Jurkat, Clone E6-1 (cell line): ENCODE measurements at regions not wholly inside any gene's neighbourhood (a gene's known extent, or its start where the extent isn't known, plus 50 kb on each side); places are given as distances from the start of the nearest gene placed in this dataset.

Experiments
- DNase-seq: peaks from one replicate; pipeline ENCODE4 v3.0.0-alpha.2; 2011; ENCODE audit warnings: low read depth, low spot score
- H3K4me3 ChIP-seq: 2 replicates; pipeline ENCODE4 v1.5.1; 2011; ENCODE audit warnings: mild to moderate bottlenecking, low read length, control low read depth, moderate library complexity

DNA sequence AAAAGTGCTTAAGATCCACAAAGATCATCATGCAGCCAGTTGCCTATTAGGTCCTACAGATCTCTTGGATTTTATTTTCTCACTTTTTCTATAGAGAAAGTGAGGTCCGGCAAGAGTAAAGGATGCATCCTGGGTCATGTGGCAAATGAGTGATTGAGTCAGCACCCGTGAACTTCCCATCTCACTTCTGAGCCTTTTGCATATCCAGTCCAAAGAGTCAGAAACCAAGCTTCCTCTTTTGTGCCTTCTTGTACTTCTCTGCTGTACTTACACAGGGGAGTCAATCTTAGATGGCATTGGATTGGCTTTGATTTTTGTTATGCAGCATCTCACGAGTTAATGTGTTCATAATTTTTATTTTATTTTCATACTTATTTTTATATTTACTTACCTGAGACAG lies 114.2 kb upstream of the IRX5 start:
- DNase-seq: no peak

DNA sequence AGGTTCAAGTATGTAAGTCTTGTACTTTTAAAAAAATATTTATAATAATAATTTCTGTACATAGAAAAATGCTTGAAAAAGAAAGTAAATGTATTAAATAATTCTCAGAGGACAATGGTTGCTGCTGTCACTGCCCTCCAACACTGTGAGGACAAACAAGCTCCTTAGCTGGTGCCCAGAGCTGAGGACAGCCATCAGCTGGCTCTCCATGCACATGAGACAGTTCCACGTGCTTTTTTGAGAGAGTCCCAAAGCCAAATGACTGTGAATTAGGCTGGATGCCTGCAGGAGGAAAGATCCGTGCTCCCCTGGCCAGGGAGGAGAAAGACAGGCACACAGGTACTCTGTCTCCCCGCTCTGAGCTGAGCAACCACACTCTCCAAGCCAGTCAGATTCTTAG lies 115.5 kb upstream of the IRX5 start:
- no peak for DNase-seq

More for the DNA sequence above, 114.2 kb upstream of the IRX5 start:
- no peak overlapping the region for H3K4me3 ChIP-seq

DNA sequence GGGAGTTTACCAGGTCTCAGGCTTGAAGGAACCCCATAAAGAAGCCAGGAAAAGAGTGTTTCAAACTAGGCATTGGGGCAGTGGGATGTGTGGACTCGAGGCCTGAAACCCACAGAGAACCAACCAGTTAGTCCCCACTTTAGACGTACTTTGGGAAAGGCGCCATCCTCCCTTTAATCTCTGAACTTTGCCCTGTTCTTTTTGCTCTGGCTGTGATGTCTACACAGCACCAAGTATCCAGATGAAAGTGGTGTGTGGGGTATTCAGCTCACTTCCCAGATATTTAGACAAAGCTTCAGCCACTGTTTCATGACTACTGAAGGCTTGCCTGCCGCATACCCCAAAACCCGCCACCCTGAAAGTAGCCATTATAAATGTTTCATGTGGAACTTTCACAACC lies 116.9 kb upstream of the IRX5 start:
- no peak for DNase-seq
- H3K4me3 ChIP-seq: no peak overlapping the region

More for the DNA sequence above, 115.5 kb upstream of the IRX5 start:
- no peak overlapping the region for H3K4me3 ChIP-seq

DNA sequence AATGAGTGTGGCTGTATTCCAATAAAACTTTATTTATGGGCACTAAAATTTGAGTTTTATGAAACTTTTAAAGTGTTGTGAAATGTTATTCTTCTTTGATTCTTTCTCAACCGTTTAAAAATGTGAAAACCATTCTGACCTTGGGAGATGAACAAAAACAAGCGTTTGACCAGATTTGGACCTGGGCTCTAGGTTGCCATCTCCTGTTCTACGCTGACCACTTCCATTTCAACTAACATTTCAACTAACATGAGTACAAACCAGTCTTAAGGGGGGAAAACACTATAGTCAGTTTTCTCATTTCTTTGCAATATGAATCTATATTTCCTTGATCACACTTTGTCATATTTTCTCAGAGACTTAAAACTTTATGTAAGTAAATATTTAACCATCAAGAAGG lies 118.4 kb upstream of the IRX5 start:
- DNase-seq: no peak

DNA sequence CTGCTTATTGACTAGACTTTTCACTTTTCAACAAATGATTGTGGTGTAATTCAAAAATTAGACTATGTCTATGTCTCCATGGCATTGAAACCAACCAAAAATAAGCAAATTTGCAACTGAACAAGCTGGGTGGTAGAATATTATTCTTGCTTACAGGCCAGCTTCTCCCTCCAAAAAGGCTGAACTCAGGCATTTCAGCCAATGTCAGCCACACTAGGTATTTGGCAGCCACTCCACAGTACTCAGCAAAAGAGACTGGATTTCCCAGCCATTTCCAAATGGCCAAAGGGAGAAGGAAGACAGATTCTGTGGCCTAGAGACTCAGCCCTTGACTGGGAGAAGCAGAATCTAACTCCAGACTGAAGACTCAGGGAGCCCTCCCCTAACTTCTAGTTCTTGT lies 121.8 kb upstream of the IRX5 start:
- DNase-seq: no peak
- no peak overlapping the region for H3K4me3 ChIP-seq

More for the DNA sequence above, 118.4 kb upstream of the IRX5 start:
- H3K4me3 ChIP-seq: no peak overlapping the region

DNA sequence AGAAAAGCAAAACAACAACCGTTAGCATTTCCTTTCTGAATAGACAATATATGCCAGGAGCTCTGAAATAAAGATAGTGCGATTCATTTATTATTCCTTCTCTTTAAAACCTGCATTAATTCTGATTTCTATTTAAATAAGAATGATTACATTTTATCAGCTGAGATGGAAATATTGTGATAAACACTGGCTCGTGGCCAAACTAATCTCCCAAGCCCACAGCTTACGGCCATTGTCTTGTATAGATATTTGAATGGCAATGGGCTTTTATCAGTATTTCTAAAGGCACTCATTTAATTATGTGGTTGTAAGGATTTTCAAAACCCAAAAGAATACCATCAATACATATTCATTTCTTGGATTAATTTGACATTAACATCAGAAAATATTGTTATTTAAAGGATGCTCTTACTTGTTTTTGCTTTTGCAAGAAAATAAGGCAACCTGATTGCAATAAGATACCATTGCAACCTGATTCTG lies 123.7 kb upstream of the IRX5 start:
- no peak for DNase-seq
- H3K4me3 ChIP-seq: no peak overlapping the region

DNA sequence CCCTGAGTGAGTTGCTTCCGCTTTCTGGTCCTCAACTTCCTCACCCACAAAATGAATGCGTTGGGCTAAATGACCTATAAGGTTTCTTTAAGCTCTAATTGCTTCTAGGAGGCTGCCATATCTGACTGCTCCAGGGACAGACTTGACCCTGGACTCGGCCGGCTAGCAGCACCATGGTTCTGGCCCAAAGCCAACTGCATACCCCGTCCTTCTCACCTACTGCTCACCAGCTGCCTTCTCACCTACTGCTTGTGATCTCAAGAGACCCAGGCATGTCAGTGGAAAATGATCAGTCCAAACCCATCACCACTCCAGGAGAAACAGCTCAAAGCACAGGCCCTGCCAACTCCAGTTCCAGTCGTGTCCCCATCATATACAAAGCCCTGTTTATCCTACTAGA lies 124.3 kb upstream of the IRX5 start:
- DNase-seq: no peak
- H3K4me3 ChIP-seq: no peak overlapping the region

DNA sequence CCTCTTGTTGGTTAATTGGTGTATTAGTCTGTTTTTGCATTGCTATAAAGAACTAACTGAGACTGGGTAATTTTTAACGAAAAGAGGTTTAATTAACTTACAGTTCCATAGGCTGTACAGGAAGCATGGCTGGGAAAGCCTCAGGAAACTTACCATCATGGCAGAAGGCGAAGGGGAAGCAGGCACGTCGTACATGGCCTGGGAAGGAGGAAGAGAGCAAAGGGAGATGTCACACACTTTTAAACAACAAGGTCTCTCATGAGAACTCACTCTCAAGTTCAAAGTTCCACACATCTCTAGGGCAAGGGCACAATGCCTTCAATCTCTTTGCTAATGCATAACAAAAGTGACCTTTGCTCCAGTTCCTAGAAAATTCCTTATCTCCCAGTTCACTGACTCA lies 125.0 kb upstream of the IRX5 start:
- H3K4me3 ChIP-seq: no peak overlapping the region
- DNase-seq: no peak

DNA sequence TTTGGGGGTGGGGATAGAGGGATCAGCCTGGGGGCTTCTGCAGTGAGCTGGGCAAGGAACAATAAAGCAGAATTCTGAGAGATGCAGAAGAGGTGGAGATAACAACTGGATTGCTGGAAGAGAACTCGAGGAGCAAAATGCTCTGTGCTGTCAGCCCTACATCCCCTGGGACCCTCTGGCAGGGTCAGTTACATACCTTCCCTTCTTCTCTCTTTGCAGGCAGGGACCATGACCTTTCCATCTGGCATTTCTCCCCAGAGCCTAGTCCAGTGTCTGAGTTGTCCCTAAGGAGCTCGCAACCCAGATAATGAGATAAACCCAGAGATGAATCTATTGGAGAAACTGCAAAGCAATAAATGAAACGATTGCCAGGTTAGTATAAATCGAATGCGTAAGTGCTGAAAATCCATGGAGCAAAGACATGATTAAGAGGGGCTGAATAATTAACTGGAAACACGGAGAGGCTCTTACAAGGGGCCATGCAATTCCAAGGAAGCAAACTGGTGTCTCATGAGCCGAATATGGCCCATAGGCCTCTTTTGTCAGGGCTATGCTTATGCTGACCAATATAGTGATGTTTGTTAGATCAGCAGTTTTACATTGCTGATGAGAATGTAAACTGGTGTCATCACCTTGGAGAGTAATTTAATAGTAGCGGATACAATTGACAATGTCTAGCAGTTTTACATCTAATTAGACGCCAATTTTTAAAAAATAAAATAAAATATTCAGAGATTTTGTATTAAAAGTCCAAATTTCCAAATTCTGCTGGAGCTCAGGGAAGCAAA lies 129.4 kb upstream of the IRX5 start:
- no peak overlapping the region for H3K4me3 ChIP-seq

DNA sequence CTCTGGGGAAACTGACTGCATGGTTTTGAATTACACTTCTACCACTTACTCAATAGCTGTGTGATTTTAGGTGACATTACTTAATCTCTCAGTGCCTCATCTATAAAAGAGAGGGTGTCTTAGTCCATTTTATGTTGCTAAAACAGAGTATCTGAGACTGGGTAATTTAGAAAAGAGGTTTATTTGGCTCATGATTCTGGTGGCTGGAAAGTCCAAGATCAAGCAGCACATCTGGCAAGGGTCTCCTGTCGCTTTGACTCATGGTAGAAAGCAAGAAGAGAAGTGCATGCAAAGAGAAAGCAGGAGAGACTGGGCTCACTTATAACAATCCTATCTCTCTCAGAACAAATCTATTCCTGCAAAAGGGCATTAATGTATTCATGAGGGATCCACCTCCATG lies 132.4 kb upstream of the IRX5 start:
- no peak overlapping the region for H3K4me3 ChIP-seq
- DNase-seq: no peak

More for the DNA sequence above, 129.4 kb upstream of the IRX5 start:
- DNase-seq: no peak

DNA sequence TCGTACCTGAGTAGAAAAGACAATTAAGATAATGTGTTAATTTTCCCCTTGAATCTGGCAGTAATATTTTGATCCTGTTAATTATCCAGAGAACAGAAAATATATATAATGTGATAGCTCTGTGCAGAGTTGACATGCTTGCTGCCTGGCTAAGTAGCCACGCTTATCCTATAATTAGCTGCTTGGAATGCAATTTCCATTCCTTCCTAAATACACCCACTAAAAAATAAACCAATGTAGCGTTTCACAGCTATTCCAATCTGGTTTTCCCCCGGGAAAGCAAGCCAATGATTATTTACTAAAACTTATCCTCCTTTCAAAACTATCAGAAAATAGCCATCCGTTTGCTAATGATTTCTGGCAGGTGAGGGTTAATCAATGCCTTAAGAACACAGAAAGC lies 134.5 kb upstream of the IRX5 start:
- no peak for DNase-seq
- no peak overlapping the region for H3K4me3 ChIP-seq

DNA sequence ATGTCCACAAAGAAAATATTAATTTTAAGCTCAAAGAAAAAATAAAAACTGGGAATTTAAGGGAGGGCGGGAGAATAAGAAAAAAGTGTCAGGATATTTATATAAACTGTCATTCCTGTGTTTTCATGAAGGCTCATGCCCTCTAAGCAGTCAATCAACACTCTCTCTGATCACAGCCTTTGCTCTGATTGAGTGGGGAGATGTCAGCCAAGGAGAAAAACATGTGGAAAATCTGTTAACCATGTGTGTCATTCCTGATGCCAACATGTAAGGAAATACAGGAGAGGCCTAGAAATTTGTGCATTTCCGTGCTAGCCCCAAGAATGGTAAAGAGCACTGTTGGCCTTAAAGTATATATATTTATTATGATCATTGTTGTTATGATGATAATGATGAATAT lies 137.9 kb upstream of the IRX5 start:
- H3K4me3 ChIP-seq: no peak overlapping the region
- no peak for DNase-seq

DNA sequence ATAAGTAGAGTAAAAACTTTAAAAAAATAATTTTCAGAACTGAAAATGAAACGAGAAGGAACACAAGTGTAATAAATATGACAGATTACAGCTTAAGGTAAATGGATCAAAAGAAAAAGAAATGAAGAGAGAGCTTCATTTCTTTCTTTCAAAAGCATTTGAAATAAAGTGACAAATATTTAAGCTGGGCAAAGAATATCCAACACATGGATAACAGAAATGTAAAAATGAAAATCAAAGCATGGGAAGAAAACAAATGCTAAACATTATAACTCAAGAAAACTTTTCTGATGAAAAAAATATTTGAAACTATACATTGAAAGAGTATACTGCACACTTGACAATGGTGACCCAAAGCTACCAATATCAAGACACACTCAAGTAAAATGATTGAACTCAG lies 143.6 kb upstream of the IRX5 start:
- DNase-seq: no peak
- H3K4me3 ChIP-seq: no peak overlapping the region

DNA sequence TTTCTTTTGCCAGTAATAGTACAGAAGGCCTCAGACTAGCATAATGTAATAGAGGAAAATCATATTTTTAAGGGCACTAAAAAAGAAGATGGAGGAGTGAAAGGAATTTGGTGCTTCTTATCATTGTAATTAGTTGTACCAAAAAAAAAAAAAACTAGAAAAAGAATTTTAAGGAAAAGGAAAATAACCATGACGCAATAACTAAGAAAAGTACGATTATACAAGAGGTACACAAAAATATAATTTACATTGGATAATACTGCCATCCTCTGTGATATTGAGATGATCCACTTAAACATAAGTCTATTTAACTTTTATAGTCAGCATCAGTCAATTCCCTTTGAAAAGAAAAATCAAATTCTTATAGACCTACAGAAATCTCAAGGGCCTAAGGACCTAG lies 146.7 kb upstream of the IRX5 start:
- no peak for DNase-seq
- H3K4me3 ChIP-seq: no peak overlapping the region

DNA sequence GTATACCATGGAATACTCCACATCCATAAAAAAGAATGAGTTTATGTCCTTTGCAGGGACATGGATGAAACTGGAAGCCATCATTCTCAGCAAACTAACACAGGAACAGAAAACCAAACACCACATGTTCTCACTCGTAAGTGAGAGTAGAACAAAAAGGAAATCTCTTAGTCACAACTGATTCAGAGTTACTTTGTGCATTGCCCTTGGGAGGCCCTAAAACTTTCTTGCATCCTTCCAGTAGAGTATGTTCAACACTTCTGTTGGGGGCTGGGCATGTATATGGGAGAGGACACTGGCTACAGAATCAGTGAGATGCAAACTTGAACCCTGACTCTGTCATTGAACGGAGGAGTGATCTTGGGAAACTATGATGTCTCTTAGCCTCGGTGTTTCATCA lies 147.4 kb upstream of the IRX5 start:
- no peak overlapping the region for H3K4me3 ChIP-seq
- DNase-seq: no peak

DNA sequence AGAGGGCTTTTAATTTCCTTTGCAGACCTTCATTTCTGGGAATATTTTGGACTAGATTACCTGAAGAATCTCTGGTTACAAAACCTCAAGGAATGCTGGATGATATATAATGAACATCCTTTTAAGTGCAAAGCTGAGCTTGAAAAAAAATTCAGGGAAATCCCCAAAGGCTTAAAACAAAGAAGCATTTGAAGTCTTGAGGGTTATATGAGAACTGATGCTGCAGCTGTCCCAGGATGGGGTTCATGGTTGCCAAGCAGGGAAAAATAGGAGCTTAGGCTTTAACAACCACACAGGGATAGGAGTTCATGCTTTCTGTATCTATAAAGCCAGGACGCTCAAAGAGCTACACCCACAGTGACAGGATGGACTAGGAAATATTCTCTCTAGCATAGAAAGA lies 150.4 kb upstream of the IRX5 start:
- H3K4me3 ChIP-seq: no peak overlapping the region
- no peak for DNase-seq

DNA sequence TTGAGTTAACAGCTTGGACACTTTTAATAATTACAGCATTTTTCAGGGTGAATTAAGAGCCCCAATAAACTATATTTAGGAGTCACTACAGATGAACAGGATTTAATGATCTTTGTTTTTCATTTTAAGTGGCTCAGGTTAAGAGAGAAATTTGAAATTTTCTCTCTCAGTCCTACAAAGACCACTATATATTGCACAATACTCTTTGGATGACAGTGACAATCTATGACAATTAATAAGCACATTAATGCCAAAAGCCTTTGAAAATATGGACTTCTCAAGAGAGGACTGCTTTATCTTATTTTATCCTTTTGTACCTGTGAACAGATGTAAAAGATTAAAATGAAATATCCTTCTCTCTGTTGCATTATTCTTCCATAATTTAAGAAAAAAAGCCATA lies 151.1 kb upstream of the IRX5 start:
- no peak for DNase-seq
- no peak overlapping the region for H3K4me3 ChIP-seq

DNA sequence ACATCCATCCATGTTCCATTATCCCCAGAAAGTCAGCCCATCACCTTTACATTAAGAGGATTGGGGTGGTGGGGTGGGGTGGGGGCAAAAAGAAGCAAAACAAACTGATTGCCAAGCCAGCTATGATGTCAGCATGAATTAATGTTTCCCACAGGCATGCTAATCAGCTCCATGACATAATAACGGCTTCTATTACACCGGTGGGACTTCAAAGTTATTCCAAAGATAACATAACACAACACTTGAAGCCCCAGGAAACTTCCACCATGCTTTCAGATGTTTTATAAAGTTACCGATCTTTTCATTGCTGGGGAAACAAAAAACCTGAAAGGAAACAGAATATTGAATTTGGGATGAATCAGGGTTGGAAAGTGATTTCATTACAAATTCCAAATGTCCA lies 155.9 kb upstream of the IRX5 start:
- no peak for DNase-seq
- no peak overlapping the region for H3K4me3 ChIP-seq

DNA sequence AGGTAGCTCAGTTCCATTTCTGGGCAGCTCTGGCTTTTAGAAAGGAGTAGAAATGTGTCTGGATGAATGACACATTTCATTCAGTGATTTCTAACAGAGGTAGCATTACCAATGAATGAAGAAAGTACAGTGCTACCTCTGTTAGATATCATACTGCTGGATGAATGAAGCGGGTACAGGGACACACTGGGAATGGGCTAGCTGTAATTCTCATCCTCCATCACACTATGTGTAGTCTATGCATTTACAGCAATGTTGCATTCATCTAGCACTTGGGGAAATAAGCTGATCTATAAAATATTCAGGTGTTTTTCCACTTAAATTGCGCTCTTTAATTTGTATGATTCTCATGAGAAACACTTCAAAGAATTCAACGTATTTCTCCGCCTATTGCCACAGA lies 158.3 kb upstream of the IRX5 start:
- no peak for DNase-seq
- H3K4me3 ChIP-seq: no peak overlapping the region

DNA sequence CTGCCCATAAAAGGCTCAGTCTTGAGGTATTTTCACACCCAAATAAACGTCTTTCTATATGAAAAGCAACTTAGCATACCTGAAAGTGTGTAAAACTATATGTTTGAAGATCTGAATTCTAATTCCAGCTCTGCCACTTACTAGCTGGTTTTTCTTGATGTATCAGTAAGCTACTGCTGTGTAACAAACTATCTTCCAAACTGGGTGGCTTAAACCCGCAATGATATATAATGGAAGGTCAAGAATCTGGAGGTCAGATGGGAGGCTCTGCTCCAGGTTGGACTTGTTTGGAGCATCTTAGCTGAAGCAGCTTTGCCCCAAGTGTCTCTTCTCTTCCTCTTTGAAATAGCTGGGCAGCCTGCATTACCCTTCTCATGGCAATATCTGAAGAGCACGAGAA lies 164.3 kb upstream of the IRX5 start:
- H3K4me3 ChIP-seq: no peak overlapping the region
- DNase-seq: no peak

DNA sequence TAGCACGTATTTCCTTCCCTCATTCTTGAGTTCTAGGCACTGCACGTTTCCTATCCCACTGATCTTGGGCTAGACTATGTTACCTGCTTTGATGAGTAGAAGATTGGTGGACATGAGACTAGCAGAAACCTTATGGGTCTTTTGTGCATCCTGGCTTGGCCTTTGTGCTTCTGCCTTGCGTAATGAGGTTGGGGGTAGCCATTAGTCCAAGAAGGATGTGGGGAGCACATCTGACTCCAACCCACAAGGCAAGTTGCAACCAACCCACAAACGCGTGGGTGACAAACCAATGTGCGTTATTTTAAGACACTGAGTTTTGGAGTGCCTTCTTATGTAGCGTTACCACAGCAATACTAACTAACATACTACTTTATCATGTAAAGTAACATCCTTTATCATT lies 180.4 kb upstream of the IRX5 start:
- DNase-seq: peak; percentile 39
- H3K4me3 ChIP-seq: no peak overlapping the region
